Kidney epithelial cell (primary cell): ENCODE measurements at regions not wholly inside any gene's neighbourhood (a gene's known extent, or its start where the extent isn't known, plus 50 kb on each side); places are given as distances from the start of the nearest gene placed in this dataset.

ENCODE experiments used
- DNase-seq: peaks from one replicate; pipeline ENCODE4 v3.0.0-alpha.2; 2010; ENCODE audit warnings: low read depth
- H3K27me3 ChIP-seq: 2 replicates; pipeline ENCODE4 v1.6.0; 2011; ENCODE audit warnings: low read length; ENCODE audit not compliant: control insufficient read depth, insufficient read depth
- H3K36me3 ChIP-seq: 2 replicates; pipeline ENCODE4 v1.5.1; 2011; ENCODE audit warnings: low read length; ENCODE audit not compliant: control insufficient read depth, insufficient read depth
- H3K4me3 ChIP-seq: 2 replicates; pipeline ENCODE4 v1.5.1; 2011; ENCODE audit warnings: low read depth, mild to moderate bottlenecking, control low read depth, low read length
- TF ChIP-seq, protein P1 (sequence below): IDR thresholded peaks from 2 replicates; pipeline ENCODE4 v1.5.1; 2011; ENCODE audit warnings: mild to moderate bottlenecking, moderate library complexity, low read length, control low read depth, inconsistent platforms; ENCODE audit not compliant: insufficient read depth, poor library complexity, severe bottlenecking

DNA sequence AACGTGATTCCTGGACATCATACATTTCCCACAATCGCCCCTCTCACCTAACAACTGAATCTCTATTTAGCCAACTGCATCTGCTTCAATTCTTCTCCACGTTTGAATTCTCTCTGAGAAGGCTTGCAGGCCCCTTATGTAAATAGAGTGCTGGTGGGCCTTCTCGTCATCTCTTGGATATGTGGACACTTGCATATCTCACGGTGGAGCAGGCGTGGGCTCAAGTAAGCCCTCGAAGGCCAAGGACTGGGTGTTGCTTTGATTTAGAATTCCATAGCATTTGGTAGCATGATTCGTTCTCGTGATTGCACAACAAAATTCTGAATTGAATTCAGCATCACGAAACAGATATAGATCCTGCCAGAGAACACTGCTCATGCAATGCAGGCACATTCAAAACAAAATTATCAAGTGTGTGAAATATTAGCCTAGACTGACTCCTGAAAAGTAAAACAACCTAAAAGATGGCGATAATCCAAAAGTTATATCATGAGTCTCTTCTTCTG lies 613.6 kb downstream of the TFAP2A start:
- DNase-seq, result no peak
- no peak overlapping the region for H3K4me3 ChIP-seq
- no peaks in the 10 kb centered on the region for H3K36me3 ChIP-seq
- no peaks in the 10 kb centered on the region for H3K27me3 ChIP-seq
- TF ChIP-seq, protein P1, sequence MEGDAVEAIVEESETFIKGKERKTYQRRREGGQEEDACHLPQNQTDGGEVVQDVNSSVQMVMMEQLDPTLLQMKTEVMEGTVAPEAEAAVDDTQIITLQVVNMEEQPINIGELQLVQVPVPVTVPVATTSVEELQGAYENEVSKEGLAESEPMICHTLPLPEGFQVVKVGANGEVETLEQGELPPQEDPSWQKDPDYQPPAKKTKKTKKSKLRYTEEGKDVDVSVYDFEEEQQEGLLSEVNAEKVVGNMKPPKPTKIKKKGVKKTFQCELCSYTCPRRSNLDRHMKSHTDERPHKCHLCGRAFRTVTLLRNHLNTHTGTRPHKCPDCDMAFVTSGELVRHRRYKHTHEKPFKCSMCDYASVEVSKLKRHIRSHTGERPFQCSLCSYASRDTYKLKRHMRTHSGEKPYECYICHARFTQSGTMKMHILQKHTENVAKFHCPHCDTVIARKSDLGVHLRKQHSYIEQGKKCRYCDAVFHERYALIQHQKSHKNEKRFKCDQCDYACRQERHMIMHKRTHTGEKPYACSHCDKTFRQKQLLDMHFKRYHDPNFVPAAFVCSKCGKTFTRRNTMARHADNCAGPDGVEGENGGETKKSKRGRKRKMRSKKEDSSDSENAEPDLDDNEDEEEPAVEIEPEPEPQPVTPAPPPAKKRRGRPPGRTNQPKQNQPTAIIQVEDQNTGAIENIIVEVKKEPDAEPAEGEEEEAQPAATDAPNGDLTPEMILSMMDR, result no peak

DNA sequence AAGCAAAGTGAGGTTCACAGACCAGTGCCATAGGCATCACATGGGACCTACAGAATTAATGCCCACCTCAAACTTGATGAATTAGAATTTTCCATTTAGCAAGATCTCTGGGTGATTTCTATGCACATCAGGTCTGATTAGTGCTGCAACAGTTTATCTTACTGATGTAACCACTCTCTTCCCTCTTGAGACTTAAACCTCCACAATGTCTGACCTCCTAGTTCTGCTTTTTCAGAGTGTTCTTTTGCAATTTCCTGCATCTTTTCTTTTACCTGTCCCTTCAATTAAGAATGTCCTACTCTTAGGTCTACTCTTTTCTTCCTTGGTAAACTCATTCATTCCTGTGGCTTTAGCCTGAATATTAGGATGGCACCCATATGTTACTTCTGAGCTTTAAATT lies 615.3 kb downstream of the TFAP2A start:
- Histone ChIP-seq H3K4me3 (no peak overlapping the region), H3K36me3 (no peaks in the 10 kb centered on the region), H3K27me3 (no peaks in the 10 kb centered on the region)
- TF ChIP-seq, protein P1, result no peak
- no peak for DNase-seq

DNA sequence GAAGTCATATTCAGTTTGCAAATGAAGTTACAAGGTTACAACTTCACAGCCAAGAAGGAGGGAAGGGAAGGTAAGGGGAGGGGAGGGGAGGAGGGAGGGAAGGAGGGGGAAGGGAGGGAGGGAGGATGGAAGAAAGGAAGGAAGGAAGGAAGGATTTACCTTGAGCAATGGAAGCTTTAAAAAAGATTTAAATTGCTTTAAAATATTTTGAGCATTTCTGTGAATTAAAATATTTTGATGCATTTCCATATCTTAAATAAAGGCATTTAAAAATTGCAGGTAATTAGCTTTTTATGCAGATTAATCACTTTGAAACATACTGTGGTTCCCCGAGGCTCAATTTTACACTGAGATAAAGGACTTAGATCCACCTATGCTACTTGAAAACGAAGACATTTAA lies 618.0 kb downstream of the TFAP2A start:
- H3K36me3 ChIP-seq, result no peaks in the 10 kb centered on the region
- no peaks in the 10 kb centered on the region for H3K27me3 ChIP-seq
- H3K4me3 ChIP-seq, result no peak overlapping the region
- TF ChIP-seq, protein P1, result no peak
- DNase-seq, result no peak

DNA sequence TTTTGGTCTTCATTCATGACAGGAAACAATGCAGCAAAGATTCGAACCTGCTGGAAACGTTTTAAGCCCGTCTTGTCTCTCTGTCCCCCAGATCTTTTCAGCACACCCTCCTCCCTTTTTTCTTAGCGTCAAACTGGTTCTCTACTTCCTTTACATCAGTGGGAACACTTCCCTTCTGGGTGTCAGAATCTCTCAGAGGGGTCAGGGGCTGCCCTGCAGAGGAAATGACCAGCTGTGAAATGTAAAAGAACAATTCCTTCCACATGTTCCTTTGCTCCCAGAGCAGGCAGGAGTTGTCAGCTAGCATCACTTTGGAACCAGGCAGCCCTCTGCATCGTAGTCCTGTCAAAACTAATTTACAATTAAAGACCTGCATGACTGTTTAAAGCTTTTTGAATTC lies 619.0 kb downstream of the TFAP2A start:
- no peak for DNase-seq
- TF ChIP-seq, protein P1, result no peak
- H3K4me3 ChIP-seq, result no peak overlapping the region
- no peaks in the 10 kb centered on the region for H3K27me3 ChIP-seq
- no peaks in the 10 kb centered on the region for H3K36me3 ChIP-seq

DNA sequence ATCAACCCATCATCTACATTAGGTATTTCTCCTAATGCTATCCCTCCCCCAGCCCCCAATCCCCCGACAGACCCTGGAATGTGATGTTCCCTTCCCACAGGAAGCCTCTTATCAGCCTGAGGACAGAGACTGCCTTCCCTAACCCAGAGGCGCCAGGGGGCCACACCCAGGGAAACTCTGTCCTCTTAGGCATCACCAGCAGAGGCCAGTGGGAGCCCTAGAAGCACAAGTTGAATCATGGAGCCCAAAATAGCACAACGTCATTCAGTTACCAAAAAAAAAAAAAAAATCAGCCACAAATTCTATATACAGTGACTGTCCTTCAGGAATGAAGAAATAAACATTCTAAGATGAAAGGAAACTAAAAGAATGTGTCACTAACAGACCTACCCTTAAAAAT lies 625.7 kb downstream of the TFAP2A start:
- no peaks in the 10 kb centered on the region for H3K36me3 ChIP-seq
- no peak overlapping the region for H3K4me3 ChIP-seq
- no peak for DNase-seq

DNA sequence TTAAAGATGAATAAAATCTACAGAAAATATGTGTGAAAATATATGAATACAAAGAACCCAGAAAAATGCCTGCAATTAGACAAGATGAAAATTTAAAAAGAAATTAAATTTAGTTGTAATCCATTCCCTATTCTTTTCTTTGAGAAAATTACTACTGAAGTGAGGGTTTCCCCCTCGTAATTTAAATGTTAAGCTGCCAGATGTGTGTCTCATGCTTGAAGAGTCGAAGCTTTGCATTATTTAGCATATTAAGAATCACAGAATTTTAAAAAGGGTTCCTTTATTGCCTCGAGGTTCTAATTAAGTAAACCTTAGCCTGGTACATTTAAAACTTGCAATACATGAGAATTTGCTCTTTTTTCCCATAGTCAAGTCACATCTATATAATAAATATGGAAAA lies 630.1 kb downstream of the TFAP2A start:
- TF ChIP-seq, protein P1, result no peak
- DNase-seq, result no peak
- H3K27me3 ChIP-seq, result no peaks in the 10 kb centered on the region
- no peaks in the 10 kb centered on the region for H3K36me3 ChIP-seq
- no peak overlapping the region for H3K4me3 ChIP-seq

More for the DNA sequence above, 625.7 kb downstream of the TFAP2A start:
- H3K27me3 ChIP-seq, result no peaks in the 10 kb centered on the region
- TF ChIP-seq, protein P1, result no peak
